ENCODE measurements at regions not wholly inside any gene's neighbourhood (a gene's known extent, or its start where the extent isn't known, plus 50 kb on each side); places are given as distances from the start of the nearest gene placed in this dataset.
"Not testable (repeated sequence)": the region's sequence is repeated elsewhere in the genome, so short reads cannot be mapped to it uniquely, and the experiment has no call there.

GRCh38 chr5:58300346-58300895, 159.5 kb downstream of the PLK2 start:
- Histone ChIP-seq H3K9ac (ENCODE audit: low read depth, low read length, poor library complexity) (no peak overlapping the region), H3K27ac (replicated peaks; ENCODE audit: low read length) (no peak overlapping the region), H3K23ac (ENCODE audit: low read depth, low read length, poor library complexity) (no peak overlapping the region), H3K27me3 (ENCODE audit: control insufficient read depth in 3 of 3, insufficient read depth in 3 of 3, low read depth in 1 of 3, low read length in 3 of 3) (no peaks in the 10 kb centered on the region), H2BK5ac (ENCODE audit: low read length) (no peak overlapping the region), H3K18ac (ENCODE audit: low read length) (no peak overlapping the region), H2BK12ac (ENCODE audit: low read length) (no peak overlapping the region), H3K79me1 (ENCODE audit: low read depth, low read length) (no peaks in the 10 kb centered on the region), H3K9me3 (replicated peaks in 1 of 2; ENCODE audit: control insufficient read depth in 2 of 2, insufficient read depth in 1 of 2, low read depth in 1 of 2, low read length in 2 of 2) (no peaks in the 10 kb centered on the region), H3K36me3 (replicated peaks in 1 of 2; ENCODE audit: control insufficient read depth in 2 of 2, insufficient read depth in 2 of 2, low read length in 2 of 2) (no peaks in the 10 kb centered on the region), H3K4ac (ENCODE audit: low read length) (no peak overlapping the region), H3K4me1 (ENCODE audit: control insufficient read depth in 2 of 2, insufficient read depth in 1 of 2, low read depth in 1 of 2, low read length in 2 of 2) (no peaks in the 10 kb centered on the region), H4K8ac (ENCODE audit: low read depth, low read length) (no peak overlapping the region), H2BK15ac (ENCODE audit: low read length) (no peak overlapping the region), H2AK5ac (ENCODE audit: low read depth, low read length) (no peak overlapping the region), H4K91ac (ENCODE audit: low read depth, low read length, poor library complexity) (no peak overlapping the region), H3K4me3 (ENCODE audit: low read length in 2 of 2) (no peak overlapping the region), H3K4me2 (ENCODE audit: insufficient read depth, low read length, poor library complexity, severe bottlenecking) (no peak overlapping the region), H2BK120ac (ENCODE audit: low read depth, low read length) (no peak overlapping the region), H2AFZ (ENCODE audit: low read length) (no peak overlapping the region), H3K14ac (ENCODE audit: low read length) (no peak overlapping the region)
- WGBS, 2 donors (ENCODE audit: extremely low coverage in 2 of 2, insufficient read length in 2 of 2, insufficient replicate concordance in 1 of 2), result no CpG with 5 or more reads among the region's 2 CpGs
- DNase-seq (ENCODE audit: low spot score), result no peak

- H4K91ac ChIP-seq (ENCODE audit: low read depth, low read length, poor library complexity), result no peak overlapping the region
Measured at GRCh38 chr5:58299256-58299655, 160.6 kb downstream of the PLK2 start.

GRCh38 chr5:58294598-58295305, 165.1 kb downstream of the PLK2 start:
- Histone ChIP-seq H3K4me3 (ENCODE audit: low read length in 2 of 2) (no peak overlapping the region), H3K23ac (ENCODE audit: low read depth, low read length, poor library complexity) (no peak overlapping the region), H4K8ac (ENCODE audit: low read depth, low read length) (no peak overlapping the region), H3K18ac (ENCODE audit: low read length) (no peak overlapping the region), H2BK5ac (ENCODE audit: low read length) (no peak overlapping the region), H3K36me3 (replicated peaks in 1 of 2; ENCODE audit: control insufficient read depth in 2 of 2, insufficient read depth in 2 of 2, low read length in 2 of 2) (no peaks in the 10 kb centered on the region), H3K9ac (ENCODE audit: low read depth, low read length, poor library complexity) (no peak overlapping the region), H3K4me2 (ENCODE audit: insufficient read depth, low read length, poor library complexity, severe bottlenecking) (no peak overlapping the region), H2BK15ac (ENCODE audit: low read length) (no peak overlapping the region), H2AFZ (ENCODE audit: low read length) (no peak overlapping the region), H3K4me1 (ENCODE audit: control insufficient read depth in 2 of 2, insufficient read depth in 1 of 2, low read depth in 1 of 2, low read length in 2 of 2) (no peaks in the 10 kb centered on the region), H3K27ac (replicated peaks; ENCODE audit: low read length) (no peak overlapping the region), H2BK120ac (ENCODE audit: low read depth, low read length) (no peak overlapping the region), H3K79me1 (ENCODE audit: low read depth, low read length) (no peaks in the 10 kb centered on the region), H4K91ac (ENCODE audit: low read depth, low read length, poor library complexity) (no peak overlapping the region), H2BK12ac (ENCODE audit: low read length) (no peak overlapping the region), H3K14ac (ENCODE audit: low read length) (no peak overlapping the region), H3K27me3 (ENCODE audit: control insufficient read depth in 3 of 3, insufficient read depth in 3 of 3, low read depth in 1 of 3, low read length in 3 of 3) (no peaks in the 10 kb centered on the region), H3K4ac (ENCODE audit: low read length) (no peak overlapping the region), H3K9me3 (replicated peaks in 1 of 2; ENCODE audit: control insufficient read depth in 2 of 2, insufficient read depth in 1 of 2, low read depth in 1 of 2, low read length in 2 of 2) (no peaks in the 10 kb centered on the region), H2AK5ac (ENCODE audit: low read depth, low read length) (no peak overlapping the region)
- DNase-seq (ENCODE audit: low spot score), result no peak
- WGBS, 2 donors (ENCODE audit: extremely low coverage in 2 of 2, insufficient read length in 2 of 2, insufficient replicate concordance in 1 of 2), result no CpG with 5 or more reads among the region's 1 CpG

More at GRCh38 chr5:58299256-58299655, 160.6 kb downstream of the PLK2 start:
- Histone ChIP-seq H3K36me3 (replicated peaks in 1 of 2; ENCODE audit: control insufficient read depth in 2 of 2, insufficient read depth in 2 of 2, low read length in 2 of 2) (no peaks in the 10 kb centered on the region), H2AFZ (ENCODE audit: low read length) (no peak overlapping the region), H3K4me3 (ENCODE audit: low read length in 2 of 2) (no peak overlapping the region), H3K9ac (ENCODE audit: low read depth, low read length, poor library complexity) (no peak overlapping the region), H4K8ac (ENCODE audit: low read depth, low read length) (no peak overlapping the region), H3K14ac (ENCODE audit: low read length) (no peak overlapping the region), H3K79me1 (ENCODE audit: low read depth, low read length) (no peaks in the 10 kb centered on the region), H2BK15ac (ENCODE audit: low read length) (no peak overlapping the region), H3K4me1 (ENCODE audit: control insufficient read depth in 2 of 2, insufficient read depth in 1 of 2, low read depth in 1 of 2, low read length in 2 of 2) (no peaks in the 10 kb centered on the region), H2BK5ac (ENCODE audit: low read length) (no peak overlapping the region), H3K18ac (ENCODE audit: low read length) (no peak overlapping the region), H3K4me2 (ENCODE audit: insufficient read depth, low read length, poor library complexity, severe bottlenecking) (no peak overlapping the region), H3K27ac (replicated peaks; ENCODE audit: low read length) (no peak overlapping the region), H3K27me3 (ENCODE audit: control insufficient read depth in 3 of 3, insufficient read depth in 3 of 3, low read depth in 1 of 3, low read length in 3 of 3) (no peaks in the 10 kb centered on the region), H2BK120ac (ENCODE audit: low read depth, low read length) (no peak overlapping the region), H2AK5ac (ENCODE audit: low read depth, low read length) (no peak overlapping the region), H2BK12ac (ENCODE audit: low read length) (no peak overlapping the region), H3K23ac (ENCODE audit: low read depth, low read length, poor library complexity) (no peak overlapping the region), H3K9me3 (replicated peaks in 1 of 2; ENCODE audit: control insufficient read depth in 2 of 2, insufficient read depth in 1 of 2, low read depth in 1 of 2, low read length in 2 of 2) (no peaks in the 10 kb centered on the region), H3K4ac (ENCODE audit: low read length) (no peak overlapping the region)
- no peak for DNase-seq (ENCODE audit: low spot score)

- H4K8ac ChIP-seq (ENCODE audit: low read depth, low read length); H2BK120ac ChIP-seq (ENCODE audit: low read depth, low read length); H3K4ac ChIP-seq (ENCODE audit: low read length); H3K14ac ChIP-seq (ENCODE audit: low read length); H3K4me1 ChIP-seq (ENCODE audit: control insufficient read depth in 2 of 2, insufficient read depth in 1 of 2, low read depth in 1 of 2, low read length in 2 of 2); H3K9me3 ChIP-seq (replicated peaks in 1 of 2; ENCODE audit: control insufficient read depth in 2 of 2, insufficient read depth in 1 of 2, low read depth in 1 of 2, low read length in 2 of 2); H3K27me3 ChIP-seq (ENCODE audit: control insufficient read depth in 3 of 3, insufficient read depth in 3 of 3, low read depth in 1 of 3, low read length in 3 of 3); H3K18ac ChIP-seq (ENCODE audit: low read length); H3K27ac ChIP-seq (replicated peaks; ENCODE audit: low read length); H3K36me3 ChIP-seq (replicated peaks in 1 of 2; ENCODE audit: control insufficient read depth in 2 of 2, insufficient read depth in 2 of 2, low read length in 2 of 2); H2BK5ac ChIP-seq (ENCODE audit: low read length); H3K9ac ChIP-seq (ENCODE audit: low read depth, low read length, poor library complexity); H4K91ac ChIP-seq (ENCODE audit: low read depth, low read length, poor library complexity); H3K79me1 ChIP-seq (ENCODE audit: low read depth, low read length); DNase-seq (ENCODE audit: low spot score); H2BK12ac ChIP-seq (ENCODE audit: low read length); H2BK15ac ChIP-seq (ENCODE audit: low read length); H3K4me3 ChIP-seq (ENCODE audit: low read length in 2 of 2); H2AK5ac ChIP-seq (ENCODE audit: low read depth, low read length); H3K4me2 ChIP-seq (ENCODE audit: insufficient read depth, low read length, poor library complexity, severe bottlenecking); H3K23ac ChIP-seq (ENCODE audit: low read depth, low read length, poor library complexity); H2AFZ ChIP-seq (ENCODE audit: low read length): not testable (repeated sequence)
- WGBS, 2 donors (ENCODE audit: extremely low coverage in 2 of 2, insufficient read length in 2 of 2, insufficient replicate concordance in 1 of 2), result no CpG with 5 or more reads among the region's 10 CpGs
Measured at GRCh38 chr5:58288275-58288674, 171.6 kb downstream of the PLK2 start.

All from neuronal stem cell (in vitro differentiated cells).